ENCODE measurements at regions not wholly inside any gene's neighbourhood (a gene's known extent, or its start where the extent isn't known, plus 50 kb on each side); places are given as distances from the start of the nearest gene placed in this dataset.

GRCh38 chr6:148169706-148170105 is 172.9 kb upstream of the SASH1 start:
- H3K9me3 ChIP-seq (ENCODE audit: control insufficient read depth in 2 of 3, insufficient read depth in 1 of 3, low read length in 3 of 3), result no peaks in the 10 kb centered on the region
- H3K9ac ChIP-seq (ENCODE audit: low read length in 3 of 3), result no peak overlapping the region
- no peak overlapping the region for H3K4me3 ChIP-seq (ENCODE audit: low read length in 3 of 3)
- H3K27ac ChIP-seq (ENCODE audit: low read depth in 2 of 2, low read length in 2 of 2), result no peak overlapping the region
- intact Hi-C loops (cut with DNase I), result loop anchor here (10.0 kb wide), 1 partner anchor 665 kb away; the partner anchor contains the start of gene SAMD5
- DNase-seq, result no peak
- no peaks in the 10 kb centered on the region for H3K27me3 ChIP-seq (ENCODE audit: control insufficient read depth, insufficient read depth, low read length)
- no peaks in the 10 kb centered on the region for H3K4me1 ChIP-seq (ENCODE audit: control insufficient read depth in 2 of 3, insufficient read depth in 2 of 3, low read depth in 1 of 3, low read length in 3 of 3)
- no peak for FAIRE-seq
- H3K36me3 ChIP-seq (ENCODE audit: control insufficient read depth in 2 of 3, insufficient read depth in 3 of 3, low read length in 3 of 3), result no peaks in the 10 kb centered on the region
- no peak for TF ChIP-seq CTCF (IDR thresholded peaks at IDR 0.05; ENCODE audit: borderline replicate concordance, extremely low read depth, insufficient read depth)

GRCh38 chr6:148170286-148170685 is 172.4 kb upstream of the SASH1 start:
- Histone ChIP-seq H3K36me3 (ENCODE audit: control insufficient read depth in 2 of 3, insufficient read depth in 3 of 3, low read length in 3 of 3) (no peaks in the 10 kb centered on the region), H3K9ac (ENCODE audit: low read length in 3 of 3) (no peak overlapping the region), H3K27ac (ENCODE audit: low read depth in 2 of 2, low read length in 2 of 2) (no peak overlapping the region), H3K4me1 (ENCODE audit: control insufficient read depth in 2 of 3, insufficient read depth in 2 of 3, low read depth in 1 of 3, low read length in 3 of 3) (no peaks in the 10 kb centered on the region), H3K27me3 (ENCODE audit: control insufficient read depth, insufficient read depth, low read length) (no peaks in the 10 kb centered on the region), H3K4me3 (ENCODE audit: low read length in 3 of 3) (no peak overlapping the region), H3K9me3 (ENCODE audit: control insufficient read depth in 2 of 3, insufficient read depth in 1 of 3, low read length in 3 of 3) (no peaks in the 10 kb centered on the region)
- no peak for DNase-seq
- intact Hi-C loops (cut with DNase I), result no loop called here
- FAIRE-seq, result no peak
- TF ChIP-seq CTCF (IDR thresholded peaks at IDR 0.05; ENCODE audit: borderline replicate concordance, extremely low read depth, insufficient read depth), result no peak

GRCh38 chr6:148173548-148173947 is 169.1 kb upstream of the SASH1 start:
- Histone ChIP-seq H3K4me1 (ENCODE audit: control insufficient read depth in 2 of 3, insufficient read depth in 2 of 3, low read depth in 1 of 3, low read length in 3 of 3) (no peaks in the 10 kb centered on the region), H3K27ac (ENCODE audit: low read depth in 2 of 2, low read length in 2 of 2) (no peak overlapping the region), H3K4me3 (ENCODE audit: low read length in 3 of 3) (no peak overlapping the region), H3K27me3 (ENCODE audit: control insufficient read depth, insufficient read depth, low read length) (no peaks in the 10 kb centered on the region), H3K36me3 (ENCODE audit: control insufficient read depth in 2 of 3, insufficient read depth in 3 of 3, low read length in 3 of 3) (no peaks in the 10 kb centered on the region), H3K9ac (ENCODE audit: low read length in 3 of 3) (no peak overlapping the region), H3K9me3 (ENCODE audit: control insufficient read depth in 2 of 3, insufficient read depth in 1 of 3, low read length in 3 of 3) (no peaks in the 10 kb centered on the region)
- no peak for TF ChIP-seq CTCF (IDR thresholded peaks at IDR 0.05; ENCODE audit: borderline replicate concordance, extremely low read depth, insufficient read depth)
- FAIRE-seq, result no peak
- DNase-seq, result no peak
- intact Hi-C loops (cut with DNase I), result no loop called here

GRCh38 chr6:148175550-148176188 is 167.0 kb upstream of the SASH1 start:
- no peak for FAIRE-seq
- Histone ChIP-seq H3K9me3 (ENCODE audit: control insufficient read depth in 2 of 3, insufficient read depth in 1 of 3, low read length in 3 of 3) (no peaks in the 10 kb centered on the region), H3K27me3 (ENCODE audit: control insufficient read depth, insufficient read depth, low read length) (no peaks in the 10 kb centered on the region), H3K9ac (ENCODE audit: low read length in 3 of 3) (no peak overlapping the region), H3K4me3 (ENCODE audit: low read length in 3 of 3) (no peak overlapping the region), H3K4me1 (ENCODE audit: control insufficient read depth in 2 of 3, insufficient read depth in 2 of 3, low read depth in 1 of 3, low read length in 3 of 3) (peaks cover 0 to 2% (median 0%) of the 10 kb centered on the region in 3 donors), H3K36me3 (ENCODE audit: control insufficient read depth in 2 of 3, insufficient read depth in 3 of 3, low read length in 3 of 3) (no peaks in the 10 kb centered on the region), H3K27ac (ENCODE audit: low read depth in 2 of 2, low read length in 2 of 2) (no peak overlapping the region)
- DNase-seq, result no peak
- no peak for TF ChIP-seq CTCF (IDR thresholded peaks at IDR 0.05; ENCODE audit: borderline replicate concordance, extremely low read depth, insufficient read depth)
- intact Hi-C loops (cut with DNase I), result no loop called here

Data from kidney (tissue), 13 donors.